Mucosa of descending colon (tissue), 3 donors: ENCODE measurements at regions not wholly inside any gene's neighbourhood (a gene's known extent, or its start where the extent isn't known, plus 50 kb on each side); places are given as distances from the start of the nearest gene placed in this dataset.

Source experiments
- ATAC-seq: fragments of 200-7000 bp; cut with Tn5 transposase; one replicate; pipeline ENCODE4 v1.9.1; 2020; ENCODE audit warnings: mild to moderate bottlenecking, moderate library complexity
- DNase-seq, 3 donors: peaks; one replicate each; pipeline ENCODE4 v3.0.0-alpha.2; 2020
- H3K36me3 ChIP-seq: fragments of 200-600 bp; one replicate; pipeline ENCODE4 v1.8.0; 2021; ENCODE audit warnings: low read depth, mild to moderate bottlenecking
- H3K4me1 ChIP-seq: fragments of 200-600 bp; one replicate; pipeline ENCODE4 v1.8.0; 2021; ENCODE audit warnings: low read depth, mild to moderate bottlenecking
- H3K4me3 ChIP-seq: fragments of 200-600 bp; one replicate; pipeline ENCODE4 v1.8.0; 2021; ENCODE audit warnings: mild to moderate bottlenecking
- H3K9me3 ChIP-seq: fragments of 200-600 bp; one replicate; pipeline ENCODE4 v1.8.0; 2021; ENCODE audit warnings: mild to moderate bottlenecking
- CTCF ChIP-seq: fragments of 200-600 bp; IDR thresholded peaks from one replicate; pipeline ENCODE4 v1.8.0; 2022; ENCODE audit warnings: antibody characterized with exemption, mild to moderate bottlenecking
- intact Hi-C, 2 donors: fragments of 100-400 bp; cut with DNase I in 1 of 2; cut with micrococcal nuclease in 1 of 2; formaldehyde crosslinking; loops; one replicate each; pipeline versions ENCODE4 v1.11.0 to v1.11.1; 2022; cut with DNase I, micrococcal nuclease
- donor health status: DM: no; HTN: no; CAD: no; lungs with moderate emphysema.
- donor health status: DM: no; HTN: no; CAD: no.
- donor health status: DM: no; HTN: yes; CAD: no.

GRCh38 chr15:58267051-58267450 is 128.9 kb downstream of the AQP9 start:
- ATAC-seq (no peak), DNase-seq (no peak)
- Histone ChIP-seq H3K4me3 (no peak overlapping the region), H3K9me3 (peaks cover 5% of the 10 kb centered on the region), H3K4me1 (no peaks in the 10 kb centered on the region), H3K36me3 (no peaks in the 10 kb centered on the region)
- no peak for TF ChIP-seq CTCF
- intact Hi-C loops = loop anchor here in 1 of 2 donors (5.0 kb wide), 1 partner anchor 490 kb away; no protein-coding TSS in a partner anchor

GRCh38 chr15:58268746-58269267 is 130.6 kb downstream of the AQP9 start:
- intact Hi-C loops = loop anchor here in 1 of 2 donors (5.0 kb wide), 1 partner anchor 488 kb away; no protein-coding TSS in a partner anchor
- ATAC-seq = no peak
- H3K36me3 ChIP-seq = no peaks in the 10 kb centered on the region

GRCh38 chr15:58269455-58270414 is 131.6 kb downstream of the AQP9 start:
- ATAC-seq = peak; percentile 97
- no peaks in the 10 kb centered on the region for H3K36me3 ChIP-seq
- intact Hi-C loops = loop anchor here in 1 of 2 donors (5.0 kb wide), 1 partner anchor 488 kb away; no protein-coding TSS in a partner anchor
- DNase-seq = peak in 2 of 3 donors; percentile 62 to 76
- peak; percentile 29 for TF ChIP-seq CTCF
- peaks cover 5% of the 10 kb centered on the region for H3K9me3 ChIP-seq
- H3K4me1 ChIP-seq = no peaks in the 10 kb centered on the region
- no peak overlapping the region for H3K4me3 ChIP-seq

More at GRCh38 chr15:58268746-58269267, 130.6 kb downstream of the AQP9 start:
- H3K4me3 ChIP-seq = no peak overlapping the region
- TF ChIP-seq CTCF = no peak
- no peak for DNase-seq
- H3K9me3 ChIP-seq = peaks cover 5% of the 10 kb centered on the region
- H3K4me1 ChIP-seq = no peaks in the 10 kb centered on the region

GRCh38 chr15:58271410-58271809 is 133.2 kb downstream of the AQP9 start:
- intact Hi-C loops = no loop called here
- H3K4me3 ChIP-seq = no peak overlapping the region
- H3K36me3 ChIP-seq = no peaks in the 10 kb centered on the region
- peaks cover 5% of the 10 kb centered on the region for H3K9me3 ChIP-seq
- TF ChIP-seq CTCF = no peak
- no peaks in the 10 kb centered on the region for H3K4me1 ChIP-seq
- ATAC-seq = no peak
- DNase-seq = no peak

- no peak overlapping the region for H3K4me3 ChIP-seq
Measured at GRCh38 chr15:58273104-58273503, 134.9 kb downstream of the AQP9 start.

More at GRCh38 chr15:58273104-58273503, 134.9 kb downstream of the AQP9 start:
- ATAC-seq (no peak), DNase-seq (no peak)
- TF ChIP-seq CTCF = no peak
- Histone ChIP-seq H3K4me1 (no peaks in the 10 kb centered on the region), H3K36me3 (no peaks in the 10 kb centered on the region), H3K9me3 (peaks cover 5% of the 10 kb centered on the region)
- intact Hi-C loops = no loop called here
